NCI-H146 (cell line): ENCODE measurements at regions not wholly inside any gene's neighbourhood (a gene's known extent, or its start where the extent isn't known, plus 50 kb on each side); places are given as distances from the start of the nearest gene placed in this dataset.

Source experiments
- DNase-seq: peaks from one replicate; lab custom pipeline; 2025; lab: John Stamatoyannopoulos, UW

- peak; percentile 14 for DNase-seq
Measured at GRCh38 chr2:16900405-16901025, 234.9 kb upstream of the CYRIA start.

- DNase-seq: no peak
Measured at GRCh38 chr2:16899958-16900357, 234.3 kb upstream of the CYRIA start.

- DNase-seq: no peak
Measured at GRCh38 chr2:16890081-16890480, 224.4 kb upstream of the CYRIA start.

GRCh38 chr2:16885027-16885426, 219.4 kb upstream of the CYRIA start:
- DNase-seq: no peak

GRCh38 chr2:16882706-16883105, 217.1 kb upstream of the CYRIA start:
- DNase-seq: no peak

- DNase-seq: no peak
Measured at GRCh38 chr2:16881122-16881521, 215.5 kb upstream of the CYRIA start.

- DNase-seq: no peak
Measured at GRCh38 chr2:16871411-16871810, 205.8 kb upstream of the CYRIA start.

GRCh38 chr2:16870491-16871076, 204.9 kb upstream of the CYRIA start:
- no peak for DNase-seq

- no peak for DNase-seq
Measured at GRCh38 chr2:16869711-16870110, 204.1 kb upstream of the CYRIA start.

- no peak for DNase-seq
Measured at GRCh38 chr2:16862471-16862870, 196.8 kb upstream of the CYRIA start.

- DNase-seq: no peak
Measured at GRCh38 chr2:16861530-16861929, 195.9 kb upstream of the CYRIA start.

- DNase-seq: no peak
Measured at GRCh38 chr2:16861111-16861510, 195.5 kb upstream of the CYRIA start.

GRCh38 chr2:16860627-16861026, 195.0 kb upstream of the CYRIA start:
- DNase-seq: no peak

GRCh38 chr2:16855183-16855582, 189.5 kb upstream of the CYRIA start:
- DNase-seq: no peak

GRCh38 chr2:16853088-16853487, 187.5 kb upstream of the CYRIA start:
- DNase-seq: no peak

- no peak for DNase-seq
Measured at GRCh38 chr2:16852651-16853050, 187.0 kb upstream of the CYRIA start.

- DNase-seq: no peak
Measured at GRCh38 chr2:16851126-16851525, 185.5 kb upstream of the CYRIA start.

GRCh38 chr2:16840496-16841172, 175.0 kb upstream of the CYRIA start:
- DNase-seq: no peak

GRCh38 chr2:16832910-16833309, 167.3 kb upstream of the CYRIA start:
- no peak for DNase-seq

- no peak for DNase-seq
Measured at GRCh38 chr2:16828828-16829160, 163.2 kb upstream of the CYRIA start.

GRCh38 chr2:16828044-16828827, 162.6 kb upstream of the CYRIA start:
- DNase-seq: no peak

- DNase-seq: no peak
Measured at GRCh38 chr2:16824472-16824871, 158.8 kb upstream of the CYRIA start.

- peak; percentile 87 for DNase-seq
Measured at GRCh38 chr2:16821692-16822091, 156.1 kb upstream of the CYRIA start.
